ENCODE measurements at regions not wholly inside any gene's neighbourhood (a gene's known extent, or its start where the extent isn't known, plus 50 kb on each side); places are given as distances from the start of the nearest gene placed in this dataset.

DNA sequence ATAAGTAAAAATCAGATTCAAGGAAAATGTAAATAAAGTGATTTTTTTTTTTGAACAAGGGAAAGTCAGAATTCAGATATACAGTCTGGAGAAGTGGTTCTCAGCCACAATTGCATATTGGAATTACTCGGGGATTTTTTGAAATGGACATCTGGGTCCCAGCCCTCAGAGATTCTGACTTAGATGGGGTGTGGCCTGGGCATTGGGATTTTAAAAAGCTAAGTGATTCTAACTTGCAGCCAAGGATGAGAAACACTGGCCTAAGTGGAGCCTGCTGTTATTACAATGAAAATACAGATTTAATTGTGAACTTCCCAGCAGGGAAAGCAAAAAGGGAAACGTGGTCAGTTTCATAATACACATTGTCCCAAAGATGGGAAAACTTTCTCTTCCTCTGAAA lies 273.8 kb downstream of the TTC8 start:
- TF ChIP-seq, protein P1, sequence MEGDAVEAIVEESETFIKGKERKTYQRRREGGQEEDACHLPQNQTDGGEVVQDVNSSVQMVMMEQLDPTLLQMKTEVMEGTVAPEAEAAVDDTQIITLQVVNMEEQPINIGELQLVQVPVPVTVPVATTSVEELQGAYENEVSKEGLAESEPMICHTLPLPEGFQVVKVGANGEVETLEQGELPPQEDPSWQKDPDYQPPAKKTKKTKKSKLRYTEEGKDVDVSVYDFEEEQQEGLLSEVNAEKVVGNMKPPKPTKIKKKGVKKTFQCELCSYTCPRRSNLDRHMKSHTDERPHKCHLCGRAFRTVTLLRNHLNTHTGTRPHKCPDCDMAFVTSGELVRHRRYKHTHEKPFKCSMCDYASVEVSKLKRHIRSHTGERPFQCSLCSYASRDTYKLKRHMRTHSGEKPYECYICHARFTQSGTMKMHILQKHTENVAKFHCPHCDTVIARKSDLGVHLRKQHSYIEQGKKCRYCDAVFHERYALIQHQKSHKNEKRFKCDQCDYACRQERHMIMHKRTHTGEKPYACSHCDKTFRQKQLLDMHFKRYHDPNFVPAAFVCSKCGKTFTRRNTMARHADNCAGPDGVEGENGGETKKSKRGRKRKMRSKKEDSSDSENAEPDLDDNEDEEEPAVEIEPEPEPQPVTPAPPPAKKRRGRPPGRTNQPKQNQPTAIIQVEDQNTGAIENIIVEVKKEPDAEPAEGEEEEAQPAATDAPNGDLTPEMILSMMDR (conservative IDR thresholded peaks at IDR 0.05; ENCODE audit: low read length) = no peak
- no peak for TF ChIP-seq EZH2phosphoT487 (IDR thresholded peaks at IDR 0.05; ENCODE audit: borderline replicate concordance, low read depth, low read length)
